Right cardiac atrium (tissue), 5 donors: ENCODE measurements at regions not wholly inside any gene's neighbourhood (a gene's known extent, or its start where the extent isn't known, plus 50 kb on each side); places are given as distances from the start of the nearest gene placed in this dataset.
A peak's percentile ranks its signal among the peaks of the same experiment; 100 is the strongest.

Experiments used
- ATAC-seq, 2 donors: fragments of 200-7000 bp; cut with Tn5 transposase; one replicate each; pipeline versions ENCODE4 v1.8.0 to v1.9.1; 2020; ENCODE audit warnings: moderate library complexity in 2 of 2, mild to moderate bottlenecking in 1 of 2
- DNase-seq, 3 donors: peaks; one replicate each; pipeline ENCODE4 v3.0.0-alpha.2; 2020
- H3K27ac ChIP-seq: one replicate; pipeline ENCODE4 v1.5.1; 2013; ENCODE audit warnings: mild to moderate bottlenecking, low read length, control low read depth, moderate library complexity
- H3K27me3 ChIP-seq: one replicate; pipeline ENCODE4 v1.6.1; 2013; ENCODE audit not compliant: control insufficient read depth, insufficient read depth
- H3K4me1 ChIP-seq: one replicate; pipeline ENCODE4 v1.6.1; 2013; ENCODE audit warnings: low read length; ENCODE audit not compliant: control insufficient read depth, insufficient read depth
- H3K4me3 ChIP-seq: one replicate; pipeline ENCODE4 v1.5.1; 2013; ENCODE audit warnings: low read length, control low read depth
- H3K9me3 ChIP-seq: one replicate; pipeline ENCODE4 v1.6.1; 2013; ENCODE audit warnings: low read length; ENCODE audit not compliant: control insufficient read depth
- WGBS: extraction: QIAGEN DNeasy Blood & Tissue Kit; methylation state at CpG from one replicate; pipeline ENCODE4 v1.1.7; 2013; 5-methylcytosine and 5-hydroxymethylcytosine counted together
- intact Hi-C, 4 donors: fragments of 100-400 bp; cut with DNase I; formaldehyde crosslinking; loops; one replicate each; pipeline versions ENCODE4 v1.11.0 to v1.14.0; 2022 to 2023
- donor health status: healthy with polysubstance abuse.
- donor health status: DM: no; HTN: yes; CAD: no.
- donor health status: DM: no; HTN: no; CAD: no.
- donor health status: DM: no; HTN: yes; CAD: no; lungs with severe emphysema.
- donor health status: DM: yes; HTN: yes; CAD: no.

GRCh38 chr1:168842306-168842705 is 113.3 kb upstream of the DPT start:
- Histone ChIP-seq H3K4me3 (no peak overlapping the region), H3K4me1 (no peaks in the 10 kb centered on the region), H3K27me3 (no peaks in the 10 kb centered on the region), H3K9me3 (no peaks in the 10 kb centered on the region), H3K27ac (no peak overlapping the region)
- 75% methylated on average over 1 of the region's 1 CpG for WGBS
- intact Hi-C loops: no loop called here
- ATAC-seq (no peak), DNase-seq (no peak)

GRCh38 chr1:168842916-168843315 is 113.9 kb upstream of the DPT start:
- ATAC-seq: no peak
- 66% methylated on average over 2 of the region's 2 CpGs for WGBS
- intact Hi-C loops: no loop called here

GRCh38 chr1:168843401-168843800 is 114.4 kb upstream of the DPT start:
- DNase-seq (no peak), ATAC-seq (no peak)
- WGBS: 90% methylated on average over 4 of the region's 4 CpGs
- Histone ChIP-seq H3K27ac (no peak overlapping the region), H3K27me3 (no peaks in the 10 kb centered on the region), H3K9me3 (no peaks in the 10 kb centered on the region), H3K4me3 (no peak overlapping the region), H3K4me1 (no peaks in the 10 kb centered on the region)
- intact Hi-C loops: no loop called here

More at GRCh38 chr1:168842916-168843315, 113.9 kb upstream of the DPT start:
- H3K4me3 ChIP-seq: no peak overlapping the region
- H3K27me3 ChIP-seq: no peaks in the 10 kb centered on the region
- no peaks in the 10 kb centered on the region for H3K4me1 ChIP-seq
- H3K9me3 ChIP-seq: no peaks in the 10 kb centered on the region
- no peak overlapping the region for H3K27ac ChIP-seq
- no peak for DNase-seq

- intact Hi-C loops: no loop called here
- Histone ChIP-seq H3K27ac (no peak overlapping the region), H3K4me3 (no peak overlapping the region), H3K9me3 (no peaks in the 10 kb centered on the region), H3K4me1 (no peaks in the 10 kb centered on the region), H3K27me3 (no peaks in the 10 kb centered on the region)
- WGBS: 96% methylated on average over 2 of the region's 2 CpGs
- DNase-seq (no peak), ATAC-seq (no peak)
Observed at GRCh38 chr1:168843950-168844349, 114.9 kb upstream of the DPT start.

- no peaks in the 10 kb centered on the region for H3K27me3 ChIP-seq
- DNase-seq (no peak), ATAC-seq (no peak)
- no peaks in the 10 kb centered on the region for H3K9me3 ChIP-seq
- no peak overlapping the region for H3K4me3 ChIP-seq
- intact Hi-C loops: no loop called here
- 87% methylated on average over 2 of the region's 2 CpGs for WGBS
- no peak overlapping the region for H3K27ac ChIP-seq
- no peaks in the 10 kb centered on the region for H3K4me1 ChIP-seq
Observed at GRCh38 chr1:168845140-168845539, 116.1 kb upstream of the DPT start.

GRCh38 chr1:168848051-168848450 is 119.0 kb upstream of the DPT start:
- H3K27ac ChIP-seq: no peak overlapping the region
- H3K4me1 ChIP-seq: no peaks in the 10 kb centered on the region
- intact Hi-C loops: no loop called here
- no peak for ATAC-seq
- no peaks in the 10 kb centered on the region for H3K27me3 ChIP-seq
- no peak overlapping the region for H3K4me3 ChIP-seq
- no peak for DNase-seq
- no peaks in the 10 kb centered on the region for H3K9me3 ChIP-seq
- 55% methylated on average over 3 of the region's 3 CpGs for WGBS

- no peak for DNase-seq
Observed at GRCh38 chr1:168861421-168862004, 132.5 kb upstream of the DPT start.

GRCh38 chr1:168863772-168864171 is 134.8 kb upstream of the DPT start:
- Histone ChIP-seq H3K27me3 (no peaks in the 10 kb centered on the region), H3K4me1 (no peaks in the 10 kb centered on the region), H3K4me3 (no peak overlapping the region), H3K27ac (no peak overlapping the region), H3K9me3 (no peaks in the 10 kb centered on the region)
- DNase-seq: no peak
- ATAC-seq: peak; percentile 82 to 91
- intact Hi-C loops: no loop called here
- WGBS: 37% methylated on average over 5 of the region's 5 CpGs

More at GRCh38 chr1:168861421-168862004, 132.5 kb upstream of the DPT start:
- no peak for ATAC-seq
- no peaks in the 10 kb centered on the region for H3K27me3 ChIP-seq
- no peak overlapping the region for H3K4me3 ChIP-seq
- intact Hi-C loops: no loop called here
- H3K27ac ChIP-seq: no peak overlapping the region
- no peaks in the 10 kb centered on the region for H3K4me1 ChIP-seq
- no peaks in the 10 kb centered on the region for H3K9me3 ChIP-seq

- no peaks in the 10 kb centered on the region for H3K27me3 ChIP-seq
- DNase-seq (no peak), ATAC-seq (peak; percentile 28 to 58)
- H3K9me3 ChIP-seq: no peaks in the 10 kb centered on the region
- H3K4me3 ChIP-seq: no peak overlapping the region
- H3K27ac ChIP-seq: no peak overlapping the region
- intact Hi-C loops: no loop called here
- no peaks in the 10 kb centered on the region for H3K4me1 ChIP-seq
Observed at GRCh38 chr1:168864266-168864665, 135.3 kb upstream of the DPT start.

- Histone ChIP-seq H3K4me3 (no peak overlapping the region), H3K4me1 (no peaks in the 10 kb centered on the region), H3K27ac (no peak overlapping the region), H3K9me3 (no peaks in the 10 kb centered on the region), H3K27me3 (no peaks in the 10 kb centered on the region)
- ATAC-seq (no peak), DNase-seq (no peak)
- intact Hi-C loops: no loop called here
- 91% methylated on average over 4 of the region's 4 CpGs for WGBS
Observed at GRCh38 chr1:168865850-168866620, 137.0 kb upstream of the DPT start.

GRCh38 chr1:168867941-168868634 is 139.1 kb upstream of the DPT start:
- Histone ChIP-seq H3K27me3 (no peaks in the 10 kb centered on the region), H3K4me1 (no peaks in the 10 kb centered on the region), H3K9me3 (no peaks in the 10 kb centered on the region), H3K4me3 (no peak overlapping the region), H3K27ac (no peak overlapping the region)
- no peak for ATAC-seq
- 65% methylated on average over 4 of the region's 4 CpGs for WGBS
- intact Hi-C loops: no loop called here
- no peak for DNase-seq
